GM21423 (cell line): ENCODE measurements at regions not wholly inside any gene's neighbourhood (a gene's known extent, or its start where the extent isn't known, plus 50 kb on each side); places are given as distances from the start of the nearest gene placed in this dataset.
"Not testable (repeated sequence)": the region's sequence is repeated elsewhere in the genome, so short reads cannot be mapped to it uniquely, and the experiment has no call there.

Experiments
- ATAC-seq: cut with Tn5 transposase; IDR thresholded peaks from one replicate; pipeline ENCODE4 v1.9.1; 2021; ENCODE audit warnings: mild to moderate bottlenecking, moderate library complexity; ENCODE audit not compliant: unreplicated experiment

DNA sequence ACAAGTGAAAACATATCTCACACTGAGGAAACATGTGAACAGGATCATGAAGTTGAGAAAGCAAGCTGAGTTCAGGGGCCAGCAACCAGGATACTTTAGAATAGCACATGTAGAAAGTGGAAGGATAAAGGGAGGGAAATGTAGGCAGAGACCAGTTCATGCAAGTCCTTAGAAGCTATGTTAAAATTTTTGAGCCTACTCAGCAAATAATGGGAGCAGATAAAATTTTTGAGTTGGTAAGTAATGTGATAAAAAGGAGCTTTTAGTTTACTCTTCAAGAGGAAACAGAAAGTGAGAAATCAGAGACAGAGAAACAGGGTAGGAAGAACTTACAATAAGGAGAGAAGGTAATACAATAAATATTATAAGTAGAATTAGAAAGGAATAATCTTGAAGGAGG lies 105.6 kb upstream of the ZBTB20 start:
- no peak for ATAC-seq

- ATAC-seq: no peak
Measured at GRCh38 chr3:115254492-115255196, 107.6 kb upstream of the ZBTB20 start.

DNA sequence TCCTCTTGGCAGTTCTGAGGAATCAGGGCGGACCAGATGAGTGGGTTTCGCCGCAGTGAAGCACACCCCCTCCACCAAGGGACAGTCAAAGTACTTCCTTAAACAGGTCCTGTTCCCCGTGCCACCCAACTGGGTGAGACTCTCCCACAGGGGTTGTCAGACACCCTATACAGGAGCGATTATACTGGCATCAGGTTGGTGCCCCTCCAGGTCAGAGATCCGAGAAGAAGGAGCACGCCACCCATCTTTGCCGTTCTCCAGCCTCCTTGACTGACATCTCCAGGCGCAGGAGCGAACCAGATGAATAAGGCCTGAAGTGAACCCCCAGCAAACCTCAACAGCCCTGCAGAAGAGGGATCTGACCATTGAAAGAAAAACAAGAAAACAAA lies 108.1 kb upstream of the ZBTB20 start:
- no peak for ATAC-seq

DNA sequence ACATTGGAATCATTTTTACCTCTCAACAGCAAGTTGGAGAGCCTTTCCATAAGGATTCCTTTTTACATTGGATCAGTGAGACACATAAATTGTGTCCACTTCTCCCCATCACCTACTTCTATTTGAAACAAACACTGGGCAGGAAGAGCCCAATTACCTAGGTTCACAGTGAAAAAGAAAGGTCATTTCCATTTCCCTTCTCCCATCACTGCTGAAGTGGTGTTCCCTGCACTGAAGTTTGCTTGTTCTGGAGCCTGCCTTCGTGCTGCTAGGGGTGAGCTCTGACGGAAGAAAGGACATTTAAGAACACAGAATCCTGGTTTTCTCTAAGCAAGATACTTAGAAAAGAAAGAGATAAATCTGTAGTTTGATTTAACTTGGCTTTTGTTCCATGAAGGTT lies 123.8 kb upstream of the ZBTB20 start:
- ATAC-seq: no peak

DNA sequence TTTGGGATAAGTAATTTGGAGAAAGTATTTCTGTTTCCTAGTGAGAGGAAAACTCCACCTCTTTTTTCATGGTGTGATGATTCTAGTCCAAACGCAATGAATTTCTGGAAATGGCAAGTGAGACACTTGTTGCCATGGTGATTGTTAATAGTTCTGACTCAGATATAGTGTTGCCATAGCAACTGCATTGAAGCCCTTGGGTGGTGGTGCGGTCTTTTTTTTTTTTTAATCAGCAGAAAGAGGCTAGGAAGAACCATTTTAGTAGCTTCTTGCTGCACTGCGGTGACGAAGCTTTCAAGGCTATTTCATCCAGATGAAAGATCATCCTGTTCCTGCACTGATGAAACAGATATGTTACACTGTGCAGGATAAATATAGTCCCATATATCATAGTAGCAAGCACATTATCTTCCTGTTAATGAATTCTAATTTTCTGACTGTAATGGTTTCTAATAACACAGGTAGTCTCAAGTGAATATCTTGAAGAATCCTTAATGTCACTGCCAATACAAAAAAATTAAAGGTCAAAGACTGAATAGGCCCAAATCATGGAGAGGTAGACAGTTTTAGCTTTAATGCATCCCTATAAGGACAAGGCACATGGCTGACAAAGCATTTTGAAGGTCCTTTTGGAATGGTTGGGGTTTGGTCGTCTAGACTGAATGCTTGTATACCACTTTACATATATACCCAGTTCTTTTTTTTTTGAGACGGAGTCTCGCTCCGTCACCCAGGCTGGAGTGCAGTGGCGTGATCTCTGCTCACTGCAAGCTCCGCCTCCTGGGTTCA lies 125.1 kb upstream of the ZBTB20 start:
- no peak for ATAC-seq

GRCh38 chr3:115275896-115276295 lies 128.8 kb upstream of the ZBTB20 start:
- ATAC-seq: no peak

- ATAC-seq: no peak
Measured at GRCh38 chr3:115279939-115280338, 132.9 kb upstream of the ZBTB20 start.

DNA sequence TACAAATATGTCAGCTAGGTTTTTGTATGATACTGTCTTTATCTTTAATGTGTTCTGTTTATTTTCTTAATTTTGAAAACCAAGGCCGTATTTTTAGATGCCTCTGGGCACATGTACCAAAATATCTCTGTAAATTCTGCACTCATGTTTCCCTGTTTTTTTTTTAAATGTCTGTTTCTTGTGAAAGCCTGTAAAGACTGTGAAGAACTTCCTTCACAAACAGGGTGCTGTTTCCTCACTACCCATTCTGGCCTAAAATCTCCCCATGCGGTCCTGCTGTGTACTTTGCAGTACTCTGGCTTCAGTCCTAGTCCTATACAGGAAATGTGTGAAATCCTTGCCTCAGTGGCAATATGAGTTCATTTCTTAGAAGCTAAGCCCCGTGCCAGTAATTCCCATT lies 133.4 kb upstream of the ZBTB20 start:
- ATAC-seq: no peak

DNA sequence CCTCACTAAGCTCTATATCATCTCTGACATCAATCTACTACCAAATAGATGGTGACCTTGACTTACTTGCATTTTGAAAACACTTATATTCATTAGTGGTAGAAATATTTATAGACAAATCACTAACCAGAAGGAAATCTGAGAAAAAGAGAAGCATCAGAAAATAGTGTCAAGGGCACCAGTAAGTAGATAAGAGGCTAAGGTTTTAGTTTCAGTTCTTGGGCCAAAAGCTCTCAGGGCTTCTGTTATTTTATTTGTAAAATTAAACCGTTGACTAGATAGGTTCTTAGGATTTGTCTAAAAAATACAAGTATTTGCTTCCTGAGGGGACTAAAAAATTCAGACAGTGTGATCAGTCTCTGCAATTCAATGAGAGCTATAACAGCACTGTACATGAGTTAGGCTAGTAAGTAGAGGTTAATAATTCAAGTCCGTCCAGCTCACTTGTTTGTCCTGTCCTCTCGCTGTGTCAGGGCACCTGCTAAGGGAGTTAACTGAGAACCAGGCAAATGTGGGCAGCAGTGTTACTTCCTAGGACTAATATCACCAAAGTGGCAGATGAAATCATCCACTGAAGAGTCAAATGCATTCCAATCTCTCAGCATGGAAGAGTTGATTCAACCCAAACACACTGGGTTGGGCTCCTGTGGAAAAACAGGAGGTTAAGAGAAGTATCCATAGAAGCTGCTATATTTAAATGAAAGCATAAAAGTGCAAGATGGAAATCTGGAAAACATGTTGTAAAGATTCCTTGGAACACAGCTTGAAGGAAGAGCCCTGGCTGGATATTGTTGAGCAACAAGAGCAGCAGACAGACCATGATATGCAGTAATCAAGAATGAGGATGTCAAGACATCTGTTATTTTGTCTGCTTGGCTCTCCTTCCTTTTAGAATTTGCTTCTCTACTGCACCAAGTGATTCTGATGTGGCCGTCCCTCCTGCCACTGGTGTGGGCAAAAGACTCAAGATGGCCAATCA lies 134.9 kb upstream of the ZBTB20 start:
- no peak for ATAC-seq

DNA sequence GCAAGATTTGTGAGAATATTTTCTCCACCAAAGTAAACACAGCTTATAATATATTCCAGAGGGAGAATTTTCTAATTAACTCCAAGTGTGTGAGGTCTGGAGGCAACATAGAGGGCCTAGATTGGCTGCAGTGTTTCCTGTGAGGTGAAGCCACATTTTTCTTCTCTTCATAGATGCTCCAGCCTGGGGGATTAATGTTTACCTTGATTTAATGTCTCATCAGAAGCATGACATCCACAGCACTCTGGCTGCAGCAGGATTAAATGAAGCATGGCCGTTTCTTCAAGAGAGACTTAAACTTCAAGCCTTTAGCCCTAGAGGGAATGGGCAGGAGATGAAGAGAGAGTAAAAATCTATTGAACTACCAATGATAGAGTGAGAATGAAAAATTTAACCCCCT lies 137.9 kb upstream of the ZBTB20 start:
- ATAC-seq: no peak

DNA sequence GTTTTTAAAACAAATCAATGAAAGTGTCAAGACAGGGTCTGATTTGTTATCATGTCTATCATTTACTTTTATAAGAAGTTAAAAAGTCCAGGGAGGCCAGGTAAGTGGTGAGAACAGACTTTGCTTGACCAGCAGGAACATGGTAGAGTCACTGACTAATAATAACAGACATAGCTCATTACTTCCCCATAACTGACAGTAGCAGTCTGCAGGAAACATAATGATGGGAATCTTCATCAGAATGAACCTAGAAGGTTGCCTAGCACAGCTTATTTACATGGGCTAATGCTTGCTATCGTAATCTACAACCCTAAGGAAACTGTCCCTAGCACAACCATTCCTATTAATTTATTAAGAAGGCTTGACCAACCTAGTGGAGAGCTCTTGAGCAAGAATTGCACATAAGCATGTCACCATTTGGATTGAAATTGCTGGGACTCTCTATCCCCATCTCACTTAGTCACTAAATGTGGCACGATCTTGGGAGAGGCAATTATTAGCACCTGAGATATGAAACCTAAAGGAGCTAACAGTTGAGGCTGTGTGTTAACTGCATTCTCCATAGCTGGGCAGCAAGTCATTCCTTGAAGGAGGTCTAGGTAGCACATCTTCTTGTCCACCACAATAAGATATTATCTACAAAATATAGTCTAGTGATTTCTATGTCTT lies 139.6 kb upstream of the ZBTB20 start:
- ATAC-seq: no peak

GRCh38 chr3:115287198-115287597 lies 140.1 kb upstream of the ZBTB20 start:
- no peak for ATAC-seq

DNA sequence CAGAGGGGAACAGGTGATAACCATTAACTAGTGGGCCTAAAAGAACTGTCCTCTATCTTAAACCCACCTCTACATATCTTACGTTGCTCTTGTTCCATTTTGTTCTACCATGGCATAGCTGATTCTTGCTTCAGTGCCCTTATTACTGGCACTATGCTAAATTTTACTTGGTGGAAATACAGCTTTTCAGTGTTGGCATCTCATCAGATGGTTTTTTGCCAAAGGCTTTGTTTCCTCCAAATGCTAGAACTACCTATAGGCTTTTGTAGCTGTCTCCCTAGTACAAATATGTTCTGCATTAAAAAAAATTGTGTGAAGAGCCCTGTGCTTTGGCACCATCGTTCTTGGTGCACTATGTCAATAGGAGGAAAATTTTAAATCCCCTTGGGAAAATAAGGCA lies 145.0 kb upstream of the ZBTB20 start:
- no peak for ATAC-seq

GRCh38 chr3:115292677-115293165 lies 145.6 kb upstream of the ZBTB20 start:
- no peak for ATAC-seq

GRCh38 chr3:115293321-115293720 lies 146.2 kb upstream of the ZBTB20 start:
- no peak for ATAC-seq

- ATAC-seq: no peak
Measured at GRCh38 chr3:115301364-115301860, 154.3 kb upstream of the ZBTB20 start.

GRCh38 chr3:115317953-115318352 lies 170.9 kb upstream of the ZBTB20 start:
- not testable (repeated sequence) for ATAC-seq

DNA sequence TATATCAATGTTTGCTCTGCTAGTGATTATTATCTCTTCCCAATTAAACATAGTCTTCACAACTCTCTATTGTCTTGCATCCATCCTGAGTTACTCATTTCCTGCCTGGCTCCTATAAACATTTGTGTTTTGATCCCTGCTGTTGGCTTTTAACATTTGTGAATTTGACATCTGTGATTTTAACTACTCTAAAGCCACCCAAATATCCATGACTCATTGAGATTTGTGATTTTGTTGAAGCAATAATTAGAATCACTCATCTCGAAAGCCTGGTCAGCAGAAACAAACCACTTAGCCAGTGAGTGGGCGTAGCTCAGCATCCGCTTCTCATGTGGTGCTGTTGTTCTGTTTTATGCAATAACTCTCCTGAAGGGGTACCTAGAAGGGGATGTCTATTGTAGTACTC lies 174.3 kb upstream of the ZBTB20 start:
- ATAC-seq: no peak

- no peak for ATAC-seq
Measured at GRCh38 chr3:115322901-115323300, 175.8 kb upstream of the ZBTB20 start.

DNA sequence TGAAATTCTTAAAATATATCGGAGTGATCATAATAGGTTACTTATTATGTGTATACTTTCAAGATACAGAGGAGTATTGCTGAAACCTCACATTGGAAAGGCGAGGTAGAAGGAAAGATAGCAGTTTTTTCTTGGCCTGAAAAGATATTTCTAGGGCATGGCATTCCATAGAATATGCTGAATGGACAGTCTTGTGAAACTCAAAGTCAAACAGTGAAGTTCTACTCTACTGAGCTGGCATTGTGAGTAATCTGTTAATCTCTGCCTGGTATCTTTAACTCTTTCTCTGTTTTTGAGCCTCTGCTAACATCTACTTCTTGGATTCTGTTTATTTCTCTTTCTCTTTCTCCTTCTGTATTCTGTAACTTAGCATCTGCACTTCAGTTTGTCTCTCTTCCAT lies 176.3 kb upstream of the ZBTB20 start:
- ATAC-seq: no peak
